ENCODE measurements at regions not wholly inside any gene's neighbourhood (a gene's known extent, or its start where the extent isn't known, plus 50 kb on each side); places are given as distances from the start of the nearest gene placed in this dataset.
"Not testable (repeated sequence)": the region's sequence is repeated elsewhere in the genome, so short reads cannot be mapped to it uniquely, and the experiment has no call there.

DNA sequence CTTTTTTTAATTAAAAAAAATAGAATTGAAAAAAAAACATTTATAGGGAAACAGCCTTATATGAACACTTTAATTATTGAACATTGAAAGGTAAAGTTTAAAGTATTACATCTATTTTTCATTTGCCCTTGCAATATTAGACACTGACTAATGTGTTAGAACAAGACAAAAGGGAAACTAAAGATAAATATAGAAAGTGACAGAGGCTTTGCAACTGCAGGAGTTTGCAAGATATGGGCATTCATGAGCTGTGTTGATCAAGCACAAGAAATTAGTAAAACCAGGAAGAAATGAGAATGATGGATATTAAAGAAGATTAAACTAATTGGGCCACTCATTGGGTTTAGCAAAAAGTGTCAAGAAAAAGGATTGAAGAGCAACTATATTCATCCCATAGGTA, 1097.7 kb upstream of the CELF4 start:
- DNase-seq (ENCODE audit: low spot score) = no peak

DNA sequence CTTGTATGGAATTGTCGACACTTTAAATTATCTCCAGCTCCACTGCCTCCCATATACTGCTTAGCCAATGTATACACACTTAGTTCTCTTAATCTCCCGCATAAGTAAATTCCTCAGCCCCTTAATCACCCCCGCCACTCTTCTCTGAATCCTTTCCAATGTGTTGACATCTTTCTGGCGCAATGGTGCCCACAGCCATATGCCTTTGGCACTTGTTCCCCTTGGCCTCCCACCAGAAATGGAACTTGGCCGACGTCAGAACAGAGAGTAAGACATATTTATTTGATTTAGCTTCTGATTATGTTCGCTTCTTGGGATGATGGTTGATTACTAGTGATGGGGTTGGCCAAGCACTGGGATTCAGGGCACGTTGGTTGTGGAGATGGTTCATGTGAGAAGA, 1089.3 kb upstream of the CELF4 start:
- no peak for DNase-seq (ENCODE audit: low spot score)

DNA sequence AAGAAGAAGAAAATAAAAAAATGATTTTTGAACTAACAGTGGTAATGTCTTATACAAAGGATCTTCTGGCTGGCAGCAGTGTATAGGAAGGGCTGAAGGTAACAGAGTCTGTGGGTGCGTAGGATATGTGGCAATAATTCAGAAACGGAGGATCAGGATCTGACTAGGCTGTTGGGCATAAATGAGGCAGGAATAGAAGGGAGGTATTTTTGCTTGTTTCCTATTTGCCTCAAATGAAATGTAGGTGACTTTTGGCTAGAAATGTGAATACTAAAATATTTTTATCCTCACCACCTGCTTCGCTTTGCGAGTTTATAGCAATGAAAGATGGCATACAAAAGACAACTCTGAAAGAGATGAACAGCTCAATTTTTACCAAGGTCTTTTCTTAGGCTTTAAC, 1086.1 kb upstream of the CELF4 start:
- DNase-seq (ENCODE audit: low spot score) = no peak

DNA sequence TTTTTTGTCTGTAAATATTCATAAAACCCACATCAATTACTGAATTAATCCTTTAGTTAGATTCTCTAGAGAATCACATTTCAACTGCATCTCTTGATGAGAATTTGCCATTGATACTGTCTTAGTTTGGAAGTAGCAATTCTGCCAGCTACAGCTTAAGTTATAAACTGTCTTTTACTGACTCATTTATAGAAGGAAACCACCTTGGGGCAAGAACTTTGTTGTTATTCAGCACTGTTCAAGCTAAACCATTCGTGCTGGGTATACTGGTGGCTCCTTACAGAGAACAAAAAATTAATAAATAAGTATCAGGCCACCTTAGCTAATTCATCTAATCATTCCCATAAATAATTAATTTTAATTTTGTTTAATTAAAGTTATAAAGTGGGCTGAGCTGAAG, 1082.6 kb upstream of the CELF4 start:
- no peak for DNase-seq (ENCODE audit: low spot score)

DNA sequence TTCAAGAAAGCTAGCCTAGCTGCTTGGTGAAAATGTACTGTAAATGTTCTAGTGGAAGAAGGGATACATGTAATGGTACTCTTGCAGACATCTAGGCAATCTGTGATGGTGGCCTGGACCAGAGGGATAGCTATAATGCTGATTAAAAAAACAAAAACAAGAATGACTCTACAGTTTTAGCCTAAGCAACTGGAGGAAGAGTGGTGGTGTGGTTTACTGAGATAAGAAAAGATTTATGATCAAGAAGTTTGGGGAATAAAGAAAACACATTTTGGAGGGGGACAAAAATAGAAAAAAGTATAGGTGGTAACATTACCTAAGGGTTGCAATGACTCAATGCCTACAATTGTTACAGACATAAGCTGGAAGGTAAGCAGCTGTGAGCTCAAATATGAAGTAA, 1080.7 kb upstream of the CELF4 start:
- DNase-seq (ENCODE audit: low spot score) = no peak

DNA sequence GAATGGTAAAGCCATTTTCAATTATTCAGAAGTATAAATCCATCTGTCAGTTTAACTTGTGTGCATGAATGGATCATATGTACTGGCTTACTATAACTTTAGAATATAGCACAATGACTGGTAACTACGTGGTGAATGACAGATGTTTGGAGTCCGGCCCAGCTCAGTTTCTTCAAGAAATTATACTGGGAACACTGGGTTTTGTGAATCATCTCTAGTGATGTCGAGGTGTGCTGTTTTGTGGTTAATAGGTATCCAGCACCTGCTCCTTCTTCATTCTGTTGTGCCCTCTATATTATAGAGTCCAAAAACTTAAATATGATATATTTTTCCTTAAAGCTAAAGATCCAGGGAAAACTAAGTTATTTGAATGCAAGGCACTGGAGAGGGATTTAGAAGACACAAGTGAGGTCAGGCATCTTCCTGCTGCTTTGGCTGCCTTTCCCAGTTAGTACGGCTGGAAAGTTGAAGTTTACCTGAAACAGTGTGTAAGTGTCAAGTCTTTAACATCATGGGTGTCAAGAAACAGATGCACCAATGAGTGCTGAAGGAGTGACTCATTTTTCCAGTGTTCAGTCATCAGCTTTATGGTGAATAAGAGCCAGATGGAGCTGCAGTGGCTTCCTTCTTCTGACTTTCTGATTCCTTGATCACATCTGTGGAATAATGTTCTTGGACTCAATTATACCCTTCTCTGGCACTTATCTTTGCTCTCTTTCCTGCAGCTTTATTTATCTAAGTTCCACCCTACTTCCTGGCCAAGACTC, 1079.5 kb upstream of the CELF4 start:
- DNase-seq (ENCODE audit: low spot score) = no peak

DNA sequence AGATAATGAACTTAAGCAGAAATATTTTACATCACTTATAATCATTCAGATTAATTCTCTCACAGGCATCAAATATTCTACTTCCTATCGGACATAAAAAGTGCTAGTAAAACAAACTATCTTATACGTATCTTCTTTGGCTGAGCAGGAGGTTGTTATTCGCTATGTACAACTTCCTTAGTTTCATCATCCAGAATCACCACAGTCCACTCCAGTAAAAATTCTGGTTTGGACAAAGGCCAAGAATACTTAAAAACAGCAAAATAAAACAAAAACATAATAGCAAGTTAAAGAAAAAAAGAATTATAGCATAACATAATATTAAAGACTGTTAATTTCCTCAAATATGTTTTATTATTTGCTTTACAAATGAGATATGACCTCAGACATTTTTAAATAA, 1077.1 kb upstream of the CELF4 start:
- no peak for DNase-seq (ENCODE audit: low spot score)

DNA sequence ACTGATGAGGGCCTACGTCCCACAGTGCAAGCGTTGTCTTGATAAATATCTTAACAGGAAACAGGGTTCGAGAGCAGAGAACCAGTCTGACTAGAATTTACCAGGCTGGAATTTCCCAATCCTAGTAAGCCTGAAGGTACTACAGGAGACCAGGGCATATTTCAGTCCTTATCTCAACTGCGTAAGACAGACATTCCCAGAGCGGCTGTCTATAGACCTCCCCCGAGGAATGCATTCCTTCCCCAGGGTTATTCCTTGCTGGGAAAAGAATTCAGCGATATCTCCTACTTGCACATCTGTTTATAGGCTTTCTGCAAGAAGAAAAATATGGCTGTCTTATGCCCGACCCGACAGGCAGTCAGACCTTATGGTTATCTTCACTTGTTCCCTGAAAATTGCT, 1074.1 kb upstream of the CELF4 start:
- DNase-seq (ENCODE audit: low spot score) = not testable (repeated sequence)

DNA sequence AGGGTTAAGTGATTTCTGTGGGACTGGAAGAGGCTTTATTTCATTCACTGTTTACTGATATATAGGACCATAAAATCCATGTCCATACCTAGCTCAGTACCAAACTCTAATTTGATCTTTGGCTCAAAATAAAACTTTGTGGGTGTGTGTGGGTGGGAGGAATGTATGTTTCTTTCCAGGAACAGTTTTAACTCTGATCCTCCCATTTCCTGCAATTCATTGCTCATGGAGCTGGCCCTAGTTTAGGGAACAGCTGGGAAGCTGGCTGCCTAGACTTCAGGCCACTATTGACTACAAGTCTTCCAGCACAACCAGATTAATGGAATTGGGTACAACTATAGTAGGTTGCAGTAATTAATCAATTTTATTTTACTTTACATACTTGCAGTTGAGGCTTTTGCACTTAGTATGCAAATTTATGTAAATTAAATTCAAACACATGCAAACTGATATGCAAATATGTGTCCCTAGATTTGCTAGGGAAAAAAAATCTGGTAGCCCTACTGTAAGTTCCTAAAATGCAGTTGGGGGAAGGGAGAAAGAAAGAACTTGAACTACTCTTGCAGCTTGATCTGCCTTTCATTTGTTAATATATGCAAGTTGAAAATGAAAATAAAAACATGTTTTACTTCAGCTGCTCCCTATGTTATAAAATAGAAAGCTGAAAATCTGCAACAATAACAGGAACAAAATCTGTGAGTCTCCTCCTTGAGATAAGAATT, 1070.3 kb upstream of the CELF4 start:
- no peak for DNase-seq (ENCODE audit: low spot score)

DNA sequence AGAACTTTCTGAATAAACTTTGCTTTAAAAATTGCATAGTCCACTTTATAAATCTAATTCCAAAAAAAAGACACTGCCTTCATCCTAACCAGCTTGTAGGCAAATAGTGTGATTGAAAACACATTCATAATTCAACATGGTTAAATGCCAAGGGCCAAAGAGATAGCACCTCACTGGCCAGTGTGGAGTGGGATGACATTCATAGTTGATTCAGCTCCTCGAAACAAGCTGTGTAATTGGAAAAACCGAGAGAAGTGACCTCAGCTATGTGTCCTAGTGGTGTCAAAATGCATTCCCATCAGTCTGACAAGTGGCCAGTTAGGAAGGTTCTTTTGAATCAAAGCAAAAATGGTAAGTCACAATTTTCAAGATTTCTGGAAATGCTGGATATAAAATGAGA, 1068.5 kb upstream of the CELF4 start:
- no peak for DNase-seq (ENCODE audit: low spot score)

DNA sequence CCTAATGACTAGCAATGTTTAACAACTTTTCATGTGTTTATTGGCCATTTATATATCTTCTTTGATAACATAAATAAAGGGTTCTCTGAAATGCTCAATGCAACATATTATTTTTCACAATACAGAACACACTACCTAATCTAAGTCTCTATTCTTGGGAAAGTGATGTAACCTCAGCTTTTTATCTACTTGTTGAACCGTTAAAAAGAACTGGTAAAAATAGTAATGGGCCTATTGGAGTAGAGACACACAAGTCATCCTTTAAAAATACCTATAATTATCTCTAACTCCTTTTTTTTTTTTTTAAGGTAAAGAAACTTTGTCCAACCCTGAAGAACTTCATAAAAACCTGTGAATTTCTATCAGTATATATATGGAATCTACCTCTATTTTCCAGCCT, 1067.7 kb upstream of the CELF4 start:
- no peak for DNase-seq (ENCODE audit: low spot score)

DNA sequence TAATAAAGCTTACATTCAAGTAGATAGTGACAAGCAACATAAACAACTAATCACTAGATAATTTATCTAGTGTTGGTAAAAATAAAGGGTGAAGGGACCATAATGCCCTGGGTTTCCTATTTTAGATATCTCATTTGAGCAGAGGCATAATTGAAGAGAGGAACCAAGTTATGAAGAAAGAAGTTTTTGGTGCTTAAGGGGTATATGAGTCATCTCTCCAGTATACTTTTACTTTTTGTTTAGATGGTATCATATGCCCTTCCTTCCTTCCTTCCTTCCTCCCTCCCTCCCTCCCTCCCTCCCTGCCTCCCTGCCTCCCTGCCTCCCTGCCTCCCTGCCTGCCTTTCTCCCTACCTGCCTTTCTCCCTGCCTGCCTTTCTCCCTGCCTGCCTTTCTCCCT, 1053.5 kb upstream of the CELF4 start:
- DNase-seq (ENCODE audit: low spot score) = no peak

DNA sequence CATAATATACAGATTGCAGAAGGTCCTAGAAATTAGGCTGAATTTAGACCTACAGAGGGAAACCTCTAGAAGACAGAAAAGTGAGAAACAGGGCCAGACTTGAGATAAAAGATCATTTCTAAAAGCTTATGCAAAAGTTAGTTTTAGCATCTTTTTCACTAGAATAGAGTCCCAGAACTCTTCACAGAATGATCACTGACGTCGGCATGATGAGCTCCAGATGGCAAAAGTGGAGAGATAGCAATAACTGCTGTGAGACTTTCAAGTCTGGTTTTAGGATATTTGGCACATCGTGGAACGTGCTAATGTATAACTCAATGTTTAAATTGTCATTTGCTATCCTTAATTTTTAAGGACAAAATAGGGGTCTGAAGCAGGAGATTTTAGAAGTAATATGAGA, 1050.7 kb upstream of the CELF4 start:
- DNase-seq (ENCODE audit: low spot score) = no peak

DNA sequence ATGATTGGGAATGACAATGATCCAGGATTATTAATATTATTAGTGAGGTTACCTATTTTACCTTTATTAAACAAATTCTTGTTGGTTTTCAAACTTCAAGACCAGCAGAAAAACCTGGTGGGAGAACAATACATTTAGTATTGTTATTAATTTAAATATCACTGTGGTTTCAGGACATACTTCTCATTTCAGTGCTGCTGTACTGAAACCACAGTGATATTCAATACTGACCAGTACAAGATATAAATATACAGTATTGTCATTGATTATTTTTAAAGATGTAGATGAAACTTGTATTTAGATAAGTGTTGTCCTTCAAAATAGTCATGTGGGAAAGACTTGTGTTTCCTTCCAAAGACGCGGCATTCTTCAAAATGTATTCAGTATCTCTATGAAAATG, 1047.3 kb upstream of the CELF4 start:
- DNase-seq (ENCODE audit: low spot score) = no peak

DNA sequence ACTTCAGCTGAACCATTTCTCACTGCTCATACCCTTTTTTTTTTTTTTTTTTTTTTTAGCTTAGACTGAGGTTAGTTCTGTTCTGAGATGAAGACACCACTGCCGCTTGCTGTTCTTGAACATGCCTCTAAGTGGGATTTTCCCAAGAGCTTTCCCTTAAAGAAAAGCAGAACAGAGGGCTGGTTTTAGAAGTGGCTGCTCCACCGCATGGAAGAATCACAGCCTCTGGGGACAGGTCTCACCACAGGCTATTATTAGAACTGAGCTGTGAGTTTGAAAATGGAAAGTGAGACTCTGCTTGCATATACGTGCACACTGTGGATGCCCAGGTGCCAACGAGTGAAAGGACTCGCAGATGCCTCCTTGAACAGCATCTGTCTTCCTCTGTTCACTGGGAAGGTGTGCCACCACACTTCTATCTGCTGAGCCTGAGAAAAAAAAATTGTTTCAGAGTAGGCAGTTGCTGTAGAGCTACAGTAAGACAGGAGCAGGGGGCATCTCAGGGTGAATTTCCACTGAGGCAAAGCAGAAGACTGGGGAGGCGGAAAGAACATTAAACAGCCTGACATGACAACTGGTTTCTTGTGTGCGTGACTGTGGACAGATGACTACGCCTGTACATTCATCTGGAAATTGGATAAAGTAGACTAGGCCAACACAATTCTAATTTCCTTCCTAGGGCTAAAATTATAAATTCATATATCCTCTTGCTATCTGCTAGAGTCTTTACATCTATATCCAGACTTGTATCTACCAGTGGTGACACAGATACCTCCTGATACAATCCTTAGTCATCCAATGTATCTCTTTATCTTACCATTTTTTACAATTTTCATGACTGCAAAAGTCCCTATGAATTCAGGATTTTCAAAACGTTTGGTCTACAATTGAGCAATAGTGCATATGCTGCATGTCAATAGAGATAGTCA, 1045.7 kb upstream of the CELF4 start:
- DNase-seq (ENCODE audit: low spot score) = no peak

DNA sequence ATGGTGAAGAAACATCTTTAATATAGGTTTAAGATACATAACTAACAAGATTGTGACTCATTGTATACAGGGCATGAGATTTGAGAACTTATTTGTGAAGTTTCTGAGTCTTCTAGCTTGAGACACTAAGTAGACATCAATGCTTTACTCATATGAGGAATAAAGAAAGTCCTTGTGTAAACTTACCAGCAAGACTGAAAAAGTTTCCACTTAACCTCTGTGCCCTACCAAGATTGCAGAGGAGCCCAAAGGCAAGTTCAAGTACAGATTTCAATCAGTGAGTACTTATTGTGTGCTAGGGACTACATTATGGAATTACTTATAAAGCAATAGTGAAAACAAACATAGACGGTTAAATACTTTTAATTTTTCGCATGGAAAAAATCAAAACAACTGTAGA, 1041.2 kb upstream of the CELF4 start:
- DNase-seq (ENCODE audit: low spot score) = no peak

DNA sequence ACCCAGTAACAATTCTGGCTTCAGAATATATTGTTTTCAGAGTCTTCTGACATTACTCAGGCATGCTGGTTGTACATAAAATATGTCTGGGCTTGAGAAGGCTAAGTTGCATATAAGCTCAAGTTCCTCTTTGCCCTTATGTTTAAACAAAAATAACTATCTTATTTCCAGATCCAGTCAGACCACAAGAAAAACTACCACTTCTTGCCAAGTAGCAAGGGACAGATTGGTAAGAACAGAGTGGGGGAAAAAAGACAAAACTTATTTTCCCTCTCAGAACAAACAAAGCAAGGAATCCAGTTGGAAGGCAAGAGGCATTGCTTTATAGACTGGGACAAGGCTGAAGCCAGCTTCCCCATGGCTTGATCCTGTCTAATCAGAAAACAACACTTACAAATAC, 1036.7 kb upstream of the CELF4 start:
- no peak for DNase-seq (ENCODE audit: low spot score)

DNA sequence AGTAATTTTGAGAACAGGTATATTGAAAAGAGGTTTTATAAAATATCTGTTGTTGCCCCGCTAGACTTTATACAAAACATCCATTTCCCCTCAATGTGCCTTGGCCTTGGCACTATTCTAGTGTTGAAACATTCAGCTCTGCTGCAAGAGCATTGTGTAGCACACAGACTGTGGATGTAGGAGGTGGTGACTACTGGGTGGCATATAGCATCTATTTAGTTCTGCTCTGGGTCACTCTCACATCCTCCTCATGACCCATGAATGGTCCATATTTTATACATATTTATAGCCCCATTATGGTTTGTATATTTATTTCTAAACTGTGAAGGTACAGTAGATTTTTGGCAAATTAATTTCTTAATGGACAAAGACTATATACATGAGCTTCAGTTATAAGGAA, 1022.0 kb upstream of the CELF4 start:
- no peak for DNase-seq (ENCODE audit: low spot score)

DNA sequence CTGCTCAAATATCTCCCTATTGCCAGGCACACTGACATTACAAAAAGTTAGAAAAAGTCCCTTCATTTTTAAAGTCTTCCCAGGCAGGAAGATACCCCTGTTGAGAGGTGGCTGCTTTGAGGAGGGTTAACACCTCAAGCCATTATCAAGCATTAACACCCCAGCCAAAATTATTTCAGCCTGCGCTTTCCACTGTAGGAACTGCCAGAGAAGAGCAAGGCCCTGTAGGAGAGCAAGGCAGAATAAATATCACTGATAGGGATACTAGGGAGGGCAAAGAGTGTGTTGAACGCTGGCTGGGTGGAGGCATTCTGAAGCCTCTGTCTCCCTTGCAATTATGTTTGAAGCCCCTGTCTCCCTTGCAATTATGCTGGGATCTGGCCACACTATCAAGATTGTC, 1020.7 kb upstream of the CELF4 start:
- DNase-seq (ENCODE audit: low spot score) = no peak

DNA sequence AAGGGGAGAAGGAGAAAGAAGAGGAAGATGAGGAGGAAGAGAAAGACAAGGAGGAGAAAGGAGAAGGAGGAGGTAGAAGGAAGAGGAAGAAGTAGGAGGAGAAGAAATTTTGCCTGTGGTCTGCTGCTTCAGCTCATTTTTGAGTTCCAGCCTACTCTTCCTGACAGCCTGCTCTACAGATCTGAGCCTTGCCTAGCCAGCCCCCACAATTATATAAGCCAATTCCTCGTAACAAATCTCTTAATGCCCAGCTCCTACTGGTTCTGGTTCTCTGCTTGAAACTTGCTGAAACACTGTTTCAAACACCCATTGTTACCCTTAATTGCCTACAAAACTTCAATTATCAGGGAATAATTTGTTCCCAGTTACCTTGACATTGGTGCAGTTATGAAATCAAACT, 1014.2 kb upstream of the CELF4 start:
- DNase-seq (ENCODE audit: low spot score) = no peak

DNA sequence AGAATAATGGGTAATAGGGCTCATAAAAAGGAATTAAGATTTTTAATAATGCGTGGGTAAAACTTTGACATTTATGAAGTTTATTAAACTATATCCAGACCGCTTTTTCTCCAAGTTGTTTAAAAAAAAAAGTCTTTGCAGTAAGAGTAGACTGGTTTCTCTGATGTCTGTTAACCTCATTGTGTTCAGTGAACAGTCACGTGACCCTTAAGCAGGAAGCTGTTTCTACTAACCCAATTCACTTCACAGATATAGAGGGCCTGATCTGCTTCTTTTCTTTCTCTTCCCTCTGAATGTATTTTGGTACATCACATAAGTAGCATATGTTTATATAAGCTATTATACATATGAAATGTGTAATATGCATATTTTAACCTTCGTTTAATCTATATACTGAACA, 1011.3 kb upstream of the CELF4 start:
- no peak for DNase-seq (ENCODE audit: low spot score)

DNA sequence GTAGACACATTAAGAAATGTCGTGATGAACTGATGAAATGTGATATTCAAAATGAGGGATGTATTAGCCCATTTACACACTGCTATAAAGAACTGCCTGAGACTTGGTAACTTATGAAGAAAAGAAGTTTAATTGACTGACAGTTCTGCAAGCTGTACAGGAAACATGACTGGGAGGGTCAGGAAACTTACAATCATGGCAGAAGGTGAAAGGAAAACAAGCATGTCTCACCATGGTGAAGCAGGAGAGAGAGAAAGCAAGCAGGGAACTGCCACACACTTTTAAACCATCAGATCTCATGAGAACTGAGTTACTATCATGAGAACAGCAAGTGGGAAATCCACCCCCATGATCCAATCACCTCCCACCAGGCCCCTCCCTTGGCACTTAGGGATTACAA, 1010.8 kb upstream of the CELF4 start:
- DNase-seq (ENCODE audit: low spot score) = no peak
